Spleen (tissue), 11 donors: ENCODE measurements at regions not wholly inside any gene's neighbourhood (a gene's known extent, or its start where the extent isn't known, plus 50 kb on each side); places are given as distances from the start of the nearest gene placed in this dataset.

Experiments
- DNase-seq: peaks from one replicate; pipeline ENCODE4 v3.0.0-alpha.2; 2020
- H3K27ac ChIP-seq, 8 donors: fragments of 200-600 bp; sonication (generic) in 7 of 8; 1 replicate in 4 of 8; 2 replicates in 4 of 8; pipeline versions ENCODE4 v1.5.0 to v1.8.0; 2016 to 2021; ENCODE audit warnings: inconsistent platforms in 4 of 8, mild to moderate bottlenecking in 4 of 8, moderate library complexity in 1 of 8
- H3K27me3 ChIP-seq, 7 donors: fragments of 200-600 bp; sonication (generic) in 6 of 7; replicated peaks in 1 of 7; 1 replicate in 4 of 7; 2 replicates in 3 of 7; pipeline versions ENCODE4 v1.5.0 to v1.8.0; 2016 to 2021; ENCODE audit warnings: inconsistent platforms in 3 of 7, mild to moderate bottlenecking in 1 of 7
- H3K36me3 ChIP-seq, 6 donors: fragments of 200-600 bp; sonication (generic) in 5 of 6; 1 replicate in 4 of 6; 2 replicates in 2 of 6; pipeline versions ENCODE4 v1.5.0 to v1.8.0; 2016 to 2021; ENCODE audit warnings: inconsistent platforms in 2 of 6
- H3K4me1 ChIP-seq, 6 donors: fragments of 200-600 bp; sonication (generic) in 5 of 6; 1 replicate in 3 of 6; 2 replicates in 3 of 6; pipeline versions ENCODE4 v1.5.0 to v1.8.0; 2016 to 2021; ENCODE audit warnings: inconsistent platforms in 3 of 6
- H3K4me3 ChIP-seq, 8 donors: fragments of 200-600 bp; sonication (generic) in 7 of 8; 1 replicate in 4 of 8; 2 replicates in 4 of 8; pipeline versions ENCODE4 v1.5.0 to v1.8.0; 2016 to 2021; ENCODE audit warnings: inconsistent platforms in 4 of 8, mild to moderate bottlenecking in 4 of 8, moderate library complexity in 2 of 8
- H3K9me3 ChIP-seq, 8 donors: fragments of 200-600 bp; sonication (generic) in 7 of 8; 1 replicate in 4 of 8; 2 replicates in 4 of 8; pipeline versions ENCODE4 v1.5.0 to v1.8.0; 2016 to 2021; ENCODE audit warnings: inconsistent platforms in 4 of 8
- CTCF ChIP-seq, 11 experiments: fragments of 200-600 bp in 7 of 11; fragments of 450-650 bp in 4 of 11; sonication (generic) in 4 of 11; IDR thresholded peaks in 8 of 11; conservative IDR thresholded peaks in 3 of 11; 1 replicate in 7 of 11; 2 replicates in 4 of 11; pipeline versions ENCODE4 v1.4.0 to v1.8.0; 2016 to 2021; ENCODE audit warnings: antibody characterized with exemption in 11 of 11, inconsistent platforms in 4 of 11, mild to moderate bottlenecking in 1 of 11
- POLR2A ChIP-seq, 3 donors: fragments of 450-650 bp; IDR thresholded peaks; one replicate each; pipeline ENCODE4 v1.5.1; 2017; ENCODE audit warnings: antibody characterized with exemption in 3 of 3, mild to moderate bottlenecking in 1 of 3
- POLR2AphosphoS5 ChIP-seq, 3 donors: sonication (generic); formaldehyde crosslinking; IDR thresholded peaks; one replicate each; pipeline ENCODE4 v1.5.1; 2017; ENCODE audit warnings: antibody characterized with exemption in 3 of 3
- WGBS, 5 donors: extraction: QIAGEN DNeasy Blood & Tissue Kit in 3 of 5; methylation state at CpG; one replicate each; pipeline versions ENCODE4 v1.1.5 to v1.1.7; 2013 to 2018; 5-methylcytosine and 5-hydroxymethylcytosine counted together
- intact Hi-C: fragments of 100-400 bp; cut with DNase I; formaldehyde crosslinking; loops from one replicate; pipeline ENCODE4 v1.15.0; 2023; ENCODE audit warnings: low total_unique reads
- donor health status: healthy with polysubstance abuse.
- donor health status: DM: no; HTN: no; CAD: no; lungs with moderate emphysema.
- donor health status: DM: no; HTN: no; CAD: no.
- donor health status: Bipolar disorder and iron deficiency.
- donor health status: healthy.
- donor health status: DM: no; HTN: no; CAD: no.
- donor health status: DM: yes; HTN: yes; CAD: no.

GRCh38 chr16:79303959-79304387 is 296.6 kb downstream of the MAF start:
- Histone ChIP-seq H3K36me3 (no peaks in the 10 kb centered on the region), H3K4me3 (no peak overlapping the region), H3K4me1 (peaks cover 0 to 6% (median 0%) of the 10 kb centered on the region in 6 donors), H3K27ac (no peak overlapping the region), H3K27me3 (no peaks in the 10 kb centered on the region), H3K9me3 (no peaks in the 10 kb centered on the region)
- DNase-seq, result no peak
- no peak for TF ChIP-seq CTCF (IDR thresholded peaks at IDR 0.05 in 8 of 11, conservative IDR thresholded peaks at IDR 0.05 in 3 of 11)
- no peak for TF ChIP-seq POLR2AphosphoS5 (IDR thresholded peaks at IDR 0.05)
- TF ChIP-seq POLR2A (IDR thresholded peaks at IDR 0.05), result no peak
- 60 to 84% (median 76%) methylated on average over 8 of the region's 8 CpGs for WGBS, 5 donors
- intact Hi-C loops, result no loop called here

- no peaks in the 10 kb centered on the region for H3K9me3 ChIP-seq
- no peak overlapping the region for H3K4me3 ChIP-seq
- H3K27me3 ChIP-seq, result no peaks in the 10 kb centered on the region
- H3K36me3 ChIP-seq, result no peaks in the 10 kb centered on the region
- TF ChIP-seq POLR2AphosphoS5 (IDR thresholded peaks at IDR 0.05), result no peak
- TF ChIP-seq CTCF (IDR thresholded peaks at IDR 0.05 in 8 of 11, conservative IDR thresholded peaks at IDR 0.05 in 3 of 11), result no peak
- no peak for TF ChIP-seq POLR2A (IDR thresholded peaks at IDR 0.05)
- no peak overlapping the region for H3K27ac ChIP-seq
- WGBS, 5 donors, result 64 to 95% (median 83%) methylated on average over 3 of the region's 3 CpGs
- intact Hi-C loops, result no loop called here
- no peak for DNase-seq
- H3K4me1 ChIP-seq, result peaks cover 0 to 7% (median 0%) of the 10 kb centered on the region in 6 donors
Observed at GRCh38 chr16:79303206-79303605, 297.3 kb downstream of the MAF start.

- Histone ChIP-seq H3K4me3 (no peak overlapping the region), H3K27me3 (no peaks in the 10 kb centered on the region), H3K4me1 (peaks cover 0 to 10% (median 2%) of the 10 kb centered on the region in 6 donors), H3K36me3 (no peaks in the 10 kb centered on the region), H3K9me3 (no peaks in the 10 kb centered on the region), H3K27ac (no peak overlapping the region)
- no peak for DNase-seq
- no peak for TF ChIP-seq POLR2A (IDR thresholded peaks at IDR 0.05)
- no peak for TF ChIP-seq CTCF (IDR thresholded peaks at IDR 0.05 in 8 of 11, conservative IDR thresholded peaks at IDR 0.05 in 3 of 11)
- no peak for TF ChIP-seq POLR2AphosphoS5 (IDR thresholded peaks at IDR 0.05)
- WGBS, 5 donors, result 87 to 96% (median 92%) methylated on average over 7 of the region's 7 CpGs
- intact Hi-C loops, result no loop called here
Observed at GRCh38 chr16:79302731-79303130, 297.8 kb downstream of the MAF start.

- Histone ChIP-seq H3K9me3 (no peaks in the 10 kb centered on the region), H3K36me3 (no peaks in the 10 kb centered on the region), H3K27ac (no peak overlapping the region), H3K4me1 (peaks cover 0 to 13% (median 2%) of the 10 kb centered on the region in 6 donors), H3K27me3 (no peaks in the 10 kb centered on the region), H3K4me3 (no peak overlapping the region)
- TF ChIP-seq POLR2A (IDR thresholded peaks at IDR 0.05) (no peak), POLR2AphosphoS5 (IDR thresholded peaks at IDR 0.05) (no peak), CTCF (IDR thresholded peaks at IDR 0.05 in 8 of 11, conservative IDR thresholded peaks at IDR 0.05 in 3 of 11) (no peak)
- WGBS, 5 donors, result 82 to 88% (median 86%) methylated on average over 12 of the region's 12 CpGs
- no peak for DNase-seq
- intact Hi-C loops, result no loop called here
Observed at GRCh38 chr16:79301051-79301450, 299.5 kb downstream of the MAF start.
